ENCODE measurements at regions not wholly inside any gene's neighbourhood (a gene's known extent, or its start where the extent isn't known, plus 50 kb on each side); places are given as distances from the start of the nearest gene placed in this dataset.

- intact Hi-C loops (cut with DNase I), result no loop called here
- Histone ChIP-seq H3K36me3 (no peaks in the 10 kb centered on the region), H3K4me3 (no peak overlapping the region), H3K27ac (no peak overlapping the region), H3K4me1 (no peaks in the 10 kb centered on the region), H3K27me3 (no peaks in the 10 kb centered on the region), H3K9me3 (no peaks in the 10 kb centered on the region)
- DNase-seq, result no peak
- WGBS, 2 donors, result 74 to 81% methylated on average over 5 of the region's 5 CpGs
- TF ChIP-seq POLR2A (IDR thresholded peaks at IDR 0.05), result no peak
- no peak for TF ChIP-seq EP300 (IDR thresholded peaks at IDR 0.05)
- TF ChIP-seq POLR2AphosphoS5 (IDR thresholded peaks at IDR 0.05), result no peak
- no peak for TF ChIP-seq CTCF (IDR thresholded peaks at IDR 0.05)
These were observed 120.6 kb downstream of the ZWINT start for GRCh38 chr10:56240471-56240870.

GRCh38 chr10:56231436-56231835 is 129.6 kb downstream of the ZWINT start:
- Histone ChIP-seq H3K9me3 (no peaks in the 10 kb centered on the region), H3K4me3 (no peak overlapping the region), H3K27ac (no peak overlapping the region), H3K36me3 (no peaks in the 10 kb centered on the region), H3K4me1 (no peaks in the 10 kb centered on the region), H3K27me3 (no peaks in the 10 kb centered on the region)
- 54 to 66% methylated on average over 5 of the region's 5 CpGs for WGBS, 2 donors
- intact Hi-C loops (cut with DNase I), result no loop called here
- TF ChIP-seq POLR2A (IDR thresholded peaks at IDR 0.05) (no peak), EP300 (IDR thresholded peaks at IDR 0.05) (no peak), CTCF (IDR thresholded peaks at IDR 0.05) (no peak)
- DNase-seq, result no peak

GRCh38 chr10:56222237-56222636 is 138.8 kb downstream of the ZWINT start:
- Histone ChIP-seq H3K4me3 (no peak overlapping the region), H3K27ac (no peak overlapping the region), H3K4me1 (no peaks in the 10 kb centered on the region), H3K36me3 (no peaks in the 10 kb centered on the region), H3K27me3 (no peaks in the 10 kb centered on the region), H3K9me3 (no peaks in the 10 kb centered on the region)
- no peak for TF ChIP-seq CTCF (IDR thresholded peaks at IDR 0.05)
- no peak for TF ChIP-seq POLR2A (IDR thresholded peaks at IDR 0.05)
- TF ChIP-seq EP300 (IDR thresholded peaks at IDR 0.05), result no peak
- no peak for TF ChIP-seq POLR2AphosphoS5 (IDR thresholded peaks at IDR 0.05)
- DNase-seq, result no peak
- intact Hi-C loops (cut with DNase I), result no loop called here
- WGBS, 2 donors, result 66 to 81% methylated on average over 3 of the region's 3 CpGs

GRCh38 chr10:56212951-56213350 is 148.1 kb downstream of the ZWINT start:
- TF ChIP-seq CTCF (IDR thresholded peaks at IDR 0.05) (no peak), POLR2A (IDR thresholded peaks at IDR 0.05) (no peak), EP300 (IDR thresholded peaks at IDR 0.05) (no peak), POLR2AphosphoS5 (IDR thresholded peaks at IDR 0.05) (no peak)
- DNase-seq, result no peak
- intact Hi-C loops (cut with DNase I), result no loop called here
- 93 to 94% methylated on average over 6 of the region's 6 CpGs for whole genome bisulfite sequencing, 2 donors
- Histone ChIP-seq H3K27me3 (no peaks in the 10 kb centered on the region), H3K4me3 (no peak overlapping the region), H3K36me3 (no peaks in the 10 kb centered on the region), H3K9me3 (no peaks in the 10 kb centered on the region), H3K4me1 (no peaks in the 10 kb centered on the region), H3K27ac (no peak overlapping the region)

- no peaks in the 10 kb centered on the region for H3K4me1 ChIP-seq
- WGBS, 2 donors, result 55 to 58% methylated on average over 2 of the region's 2 CpGs
- TF ChIP-seq POLR2AphosphoS5 (IDR thresholded peaks at IDR 0.05), result no peak
- no peak for TF ChIP-seq POLR2A (IDR thresholded peaks at IDR 0.05)
- no peak for TF ChIP-seq CTCF (IDR thresholded peaks at IDR 0.05)
- no peak for TF ChIP-seq EP300 (IDR thresholded peaks at IDR 0.05)
- DNase-seq, result no peak
- intact Hi-C loops (cut with DNase I), result no loop called here
- no peak overlapping the region for H3K27ac ChIP-seq
- H3K9me3 ChIP-seq, result no peaks in the 10 kb centered on the region
- H3K36me3 ChIP-seq, result no peaks in the 10 kb centered on the region
- no peak overlapping the region for H3K4me3 ChIP-seq
- no peaks in the 10 kb centered on the region for H3K27me3 ChIP-seq
These were observed 179.5 kb downstream of the ZWINT start for GRCh38 chr10:56181607-56182006.

All from sigmoid colon (tissue), 6 donors.